ENCODE measurements at regions not wholly inside any gene's neighbourhood (a gene's known extent, or its start where the extent isn't known, plus 50 kb on each side); places are given as distances from the start of the nearest gene placed in this dataset.

GRCh38 chr17:74082886-74083285, 120.6 kb upstream of the RPL38 start:
- Mint-ChIP-seq H3K4me1 (ENCODE audit: low read depth) (no peaks in the 10 kb centered on the region), H3K9me3 (peaks cover 8% of the 10 kb centered on the region), H3K27me3 (peaks cover 6% of the 10 kb centered on the region), H3K4me3 (no peak overlapping the region), H3K27ac (no peak overlapping the region), H3K36me3 (ENCODE audit: low read depth) (no peaks in the 10 kb centered on the region)
- intact Hi-C loops (cut with micrococcal nuclease), result no loop called here
- ChIA-PET POLR2A (no interaction called here), CTCF (interaction anchor here (2.9 kb wide), 1 partner anchor 116 kb away, joined by 10 read pairs; no protein-coding TSS in a partner anchor)
- TF ChIP-seq, protein P1, sequence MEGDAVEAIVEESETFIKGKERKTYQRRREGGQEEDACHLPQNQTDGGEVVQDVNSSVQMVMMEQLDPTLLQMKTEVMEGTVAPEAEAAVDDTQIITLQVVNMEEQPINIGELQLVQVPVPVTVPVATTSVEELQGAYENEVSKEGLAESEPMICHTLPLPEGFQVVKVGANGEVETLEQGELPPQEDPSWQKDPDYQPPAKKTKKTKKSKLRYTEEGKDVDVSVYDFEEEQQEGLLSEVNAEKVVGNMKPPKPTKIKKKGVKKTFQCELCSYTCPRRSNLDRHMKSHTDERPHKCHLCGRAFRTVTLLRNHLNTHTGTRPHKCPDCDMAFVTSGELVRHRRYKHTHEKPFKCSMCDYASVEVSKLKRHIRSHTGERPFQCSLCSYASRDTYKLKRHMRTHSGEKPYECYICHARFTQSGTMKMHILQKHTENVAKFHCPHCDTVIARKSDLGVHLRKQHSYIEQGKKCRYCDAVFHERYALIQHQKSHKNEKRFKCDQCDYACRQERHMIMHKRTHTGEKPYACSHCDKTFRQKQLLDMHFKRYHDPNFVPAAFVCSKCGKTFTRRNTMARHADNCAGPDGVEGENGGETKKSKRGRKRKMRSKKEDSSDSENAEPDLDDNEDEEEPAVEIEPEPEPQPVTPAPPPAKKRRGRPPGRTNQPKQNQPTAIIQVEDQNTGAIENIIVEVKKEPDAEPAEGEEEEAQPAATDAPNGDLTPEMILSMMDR (IDR thresholded peaks at IDR 0.05), result no peak
- DNase-seq (no peak), ATAC-seq (no peak)

DNA sequence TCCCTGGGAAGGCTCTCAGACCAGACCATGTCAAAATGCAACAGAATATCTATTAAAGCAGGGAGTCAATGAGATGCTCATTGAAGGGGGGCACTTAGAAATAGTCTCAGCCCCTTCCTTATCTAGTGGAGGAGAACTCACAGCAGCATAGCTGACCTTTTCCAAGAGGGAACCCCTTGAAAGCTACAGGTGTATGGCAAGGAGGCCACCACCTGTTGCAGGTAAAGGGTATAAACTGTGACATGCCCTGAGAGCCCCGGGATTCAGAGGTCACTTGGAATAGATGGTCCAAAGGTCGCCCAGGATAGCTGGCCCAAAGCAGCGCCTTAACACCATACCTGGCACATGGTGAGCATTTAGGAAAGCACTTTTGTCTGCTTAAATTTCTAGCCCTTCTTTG, 120.2 kb upstream of the RPL38 start:
- ATAC-seq, result no peak
- H3K27me3 Mint-ChIP-seq, result peaks cover 6% of the 10 kb centered on the region
- TF ChIP-seq, protein P1 (IDR thresholded peaks at IDR 0.05), result no peak
- no peak overlapping the region for H3K27ac Mint-ChIP-seq
- H3K4me3 Mint-ChIP-seq, result no peak overlapping the region
- H3K36me3 Mint-ChIP-seq (ENCODE audit: low read depth), result no peaks in the 10 kb centered on the region
- H3K4me1 Mint-ChIP-seq (ENCODE audit: low read depth), result no peaks in the 10 kb centered on the region
- intact Hi-C loops (cut with micrococcal nuclease), result no loop called here
- ChIA-PET POLR2A (no interaction called here), CTCF (interaction anchor here (2.9 kb wide), 1 partner anchor 116 kb away, joined by 10 read pairs; no protein-coding TSS in a partner anchor)
- peaks cover 8% of the 10 kb centered on the region for H3K9me3 Mint-ChIP-seq
- DNase-seq, result no peak

- ChIA-PET POLR2A (no interaction called here), CTCF (interaction anchor here (0.8 to 2.9 kb wide), 3 partner anchors 11 to 114 kb away, joined by 3 to 10 read pairs (median 4); no protein-coding TSS in a partner anchor)
- H3K27me3 Mint-ChIP-seq, result peaks cover 10% of the 10 kb centered on the region
- H3K4me1 Mint-ChIP-seq (ENCODE audit: low read depth), result no peaks in the 10 kb centered on the region
- peaks cover 8% of the 10 kb centered on the region for H3K9me3 Mint-ChIP-seq
- TF ChIP-seq, protein P1 (IDR thresholded peaks at IDR 0.05), result peak; percentile 24
- H3K36me3 Mint-ChIP-seq (ENCODE audit: low read depth), result no peaks in the 10 kb centered on the region
- ATAC-seq, result no peak
- H3K27ac Mint-ChIP-seq, result no peak overlapping the region
- intact Hi-C loops (cut with micrococcal nuclease), result no loop called here
- H3K4me3 Mint-ChIP-seq, result no peak overlapping the region
- DNase-seq, result peak; percentile 20
These were observed 118.0 kb upstream of the RPL38 start for GRCh38 chr17:74085434-74085833.

GRCh38 chr17:74087002-74087585, 116.4 kb upstream of the RPL38 start:
- Mint-ChIP-seq H3K27me3 (peaks cover 10% of the 10 kb centered on the region), H3K4me1 (ENCODE audit: low read depth) (no peaks in the 10 kb centered on the region), H3K27ac (no peak overlapping the region), H3K9me3 (peaks cover 8% of the 10 kb centered on the region), H3K36me3 (ENCODE audit: low read depth) (no peaks in the 10 kb centered on the region), H3K4me3 (no peak overlapping the region)
- ATAC-seq, result no peak
- intact Hi-C loops (cut with micrococcal nuclease), result no loop called here
- DNase-seq, result no peak
- TF ChIP-seq, protein P1 (IDR thresholded peaks at IDR 0.05), result no peak
- POLR2A ChIA-PET, result no interaction called here
- CTCF ChIA-PET, result interaction anchor here (1.5 to 1.8 kb wide), 2 partner anchors 89 to 113 kb away, joined by 4 to 5 read pairs; no protein-coding TSS in a partner anchor

GRCh38 chr17:74088285-74088933, 115.1 kb upstream of the RPL38 start:
- TF ChIP-seq, protein P1 (IDR thresholded peaks at IDR 0.05), result no peak
- H3K9me3 Mint-ChIP-seq, result peaks cover 8% of the 10 kb centered on the region
- H3K36me3 Mint-ChIP-seq (ENCODE audit: low read depth), result no peaks in the 10 kb centered on the region
- no peak overlapping the region for H3K27ac Mint-ChIP-seq
- ATAC-seq, result no peak
- ChIA-PET CTCF (interaction anchor here (1.5 to 2.2 kb wide), 3 partner anchors 14 to 112 kb away, joined by 5 to 14 read pairs (median 6); no protein-coding TSS in a partner anchor), POLR2A (no interaction called here)
- DNase-seq, result no peak
- no peaks in the 10 kb centered on the region for H3K4me1 Mint-ChIP-seq (ENCODE audit: low read depth)
- intact Hi-C loops (cut with micrococcal nuclease), result no loop called here
- H3K27me3 Mint-ChIP-seq, result peaks cover 7% of the 10 kb centered on the region
- H3K4me3 Mint-ChIP-seq, result no peak overlapping the region

All from activated CD8-positive, alpha-beta T cell treated with anti-CD3 and anti-CD28 coated beads for 36 hours (primary cell).